ENCODE measurements at regions not wholly inside any gene's neighbourhood (a gene's known extent, or its start where the extent isn't known, plus 50 kb on each side); places are given as distances from the start of the nearest gene placed in this dataset.

DNA sequence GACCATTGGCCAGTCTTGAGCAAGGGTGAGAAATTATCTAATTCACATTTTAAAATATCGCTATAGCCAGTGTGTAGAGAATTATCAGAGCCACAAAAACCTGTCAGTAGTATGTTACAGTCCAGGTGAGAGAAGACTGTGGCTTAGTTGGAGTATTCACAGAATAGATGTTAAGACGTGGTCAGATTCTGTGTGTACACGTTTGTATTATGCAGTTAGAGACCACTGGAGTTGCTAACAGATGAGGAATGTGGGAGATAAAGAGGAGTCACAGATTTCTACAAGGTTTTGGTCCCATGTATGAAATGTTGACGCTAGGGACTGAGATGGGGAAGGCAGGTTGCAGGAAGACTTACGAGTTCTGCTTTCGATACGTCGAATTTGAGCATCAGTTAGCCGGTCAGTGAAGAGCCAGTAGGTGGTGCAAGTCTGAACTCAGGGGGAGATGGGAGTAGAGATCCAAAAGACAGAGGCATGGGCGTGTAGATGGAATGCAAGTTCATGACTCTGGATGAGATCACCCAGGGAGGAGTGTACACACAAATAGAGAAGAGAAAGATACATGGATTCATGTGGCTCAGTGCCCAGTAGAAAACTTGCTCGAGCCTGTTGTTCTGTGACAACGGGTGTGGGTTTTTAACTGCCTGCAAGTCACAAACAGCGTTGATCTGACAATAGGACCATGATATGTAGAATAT, 114.8 kb upstream of the FLRT2 start:
- no peaks in the 10 kb centered on the region for H3K79me2 ChIP-seq (ENCODE audit: insufficient read depth, low read depth)
- H3K36me3 ChIP-seq (ENCODE audit: insufficient read depth) = no peaks in the 10 kb centered on the region
- no peaks in the 10 kb centered on the region for H3K27me3 ChIP-seq (ENCODE audit: insufficient read depth, low read depth)
- H3K4me1 ChIP-seq (ENCODE audit: low read depth, poor library complexity, severe bottlenecking) = no peaks in the 10 kb centered on the region
- no peak overlapping the region for H3K4me3 ChIP-seq (IDR thresholded peaks at IDR 0.05; ENCODE audit: insufficient read depth, low read depth, low read length)
- no peak overlapping the region for H3K9ac ChIP-seq
- H4K20me1 ChIP-seq (ENCODE audit: insufficient read depth) = no peaks in the 10 kb centered on the region
- H3K27ac ChIP-seq = no peak overlapping the region
- H3K4me2 ChIP-seq = no peak overlapping the region
- TF ChIP-seq CTCF (conservative IDR thresholded peaks at IDR 0.05; ENCODE audit: low read depth, low read length) = no peak
- H2AFZ ChIP-seq (ENCODE audit: low read depth) = no peak overlapping the region

- H3K27ac ChIP-seq = no peak overlapping the region
- no peak overlapping the region for H2AFZ ChIP-seq (ENCODE audit: low read depth)
- H3K9ac ChIP-seq = no peak overlapping the region
Observed at GRCh38 chr14:85416771-85417170, 113.2 kb upstream of the FLRT2 start.

DNA sequence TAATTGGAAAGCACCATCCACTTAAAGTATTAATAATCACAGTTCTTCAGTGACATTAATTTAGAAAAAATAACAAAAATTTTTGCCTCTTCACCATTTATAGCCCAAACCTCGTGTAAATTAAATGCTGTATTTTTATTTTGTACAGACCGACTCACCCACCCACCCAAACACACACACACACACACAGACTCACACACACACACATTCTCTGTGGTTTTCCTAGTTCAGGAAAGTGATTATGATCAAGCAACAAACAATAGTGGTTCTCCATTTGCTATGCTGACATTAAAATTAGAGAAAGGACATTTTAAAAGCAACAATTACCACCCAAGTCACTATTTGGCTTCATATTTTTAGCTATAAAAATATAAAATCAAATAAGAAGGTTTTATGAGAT, 112.5 kb upstream of the FLRT2 start:
- Histone ChIP-seq H3K9ac (no peak overlapping the region), H3K4me1 (ENCODE audit: low read depth, poor library complexity, severe bottlenecking) (no peaks in the 10 kb centered on the region), H3K27me3 (ENCODE audit: insufficient read depth, low read depth) (no peaks in the 10 kb centered on the region), H4K20me1 (ENCODE audit: insufficient read depth) (no peaks in the 10 kb centered on the region), H3K79me2 (ENCODE audit: insufficient read depth, low read depth) (no peaks in the 10 kb centered on the region), H3K36me3 (ENCODE audit: insufficient read depth) (no peaks in the 10 kb centered on the region), H3K4me2 (no peak overlapping the region), H2AFZ (ENCODE audit: low read depth) (no peak overlapping the region), H3K27ac (no peak overlapping the region), H3K4me3 (IDR thresholded peaks at IDR 0.05; ENCODE audit: insufficient read depth, low read depth, low read length) (no peak overlapping the region)
- TF ChIP-seq CTCF (conservative IDR thresholded peaks at IDR 0.05; ENCODE audit: low read depth, low read length) = no peak

More at GRCh38 chr14:85416771-85417170, 113.2 kb upstream of the FLRT2 start:
- Histone ChIP-seq H3K4me2 (no peak overlapping the region), H3K27me3 (ENCODE audit: insufficient read depth, low read depth) (no peaks in the 10 kb centered on the region), H3K36me3 (ENCODE audit: insufficient read depth) (no peaks in the 10 kb centered on the region), H3K4me1 (ENCODE audit: low read depth, poor library complexity, severe bottlenecking) (no peaks in the 10 kb centered on the region), H3K4me3 (IDR thresholded peaks at IDR 0.05; ENCODE audit: insufficient read depth, low read depth, low read length) (no peak overlapping the region), H3K79me2 (ENCODE audit: insufficient read depth, low read depth) (no peaks in the 10 kb centered on the region), H4K20me1 (ENCODE audit: insufficient read depth) (no peaks in the 10 kb centered on the region)
- TF ChIP-seq CTCF (conservative IDR thresholded peaks at IDR 0.05; ENCODE audit: low read depth, low read length) = no peak

GRCh38 chr14:85418721-85419120, 111.2 kb upstream of the FLRT2 start:
- H3K4me2 ChIP-seq = no peak overlapping the region

More at GRCh38 chr14:85418721-85419120, 111.2 kb upstream of the FLRT2 start:
- no peaks in the 10 kb centered on the region for H4K20me1 ChIP-seq (ENCODE audit: insufficient read depth)
- H3K9ac ChIP-seq = no peak overlapping the region
- H3K27me3 ChIP-seq (ENCODE audit: insufficient read depth, low read depth) = no peaks in the 10 kb centered on the region
- no peaks in the 10 kb centered on the region for H3K4me1 ChIP-seq (ENCODE audit: low read depth, poor library complexity, severe bottlenecking)
- no peak overlapping the region for H3K4me3 ChIP-seq (IDR thresholded peaks at IDR 0.05; ENCODE audit: insufficient read depth, low read depth, low read length)
- H3K79me2 ChIP-seq (ENCODE audit: insufficient read depth, low read depth) = no peaks in the 10 kb centered on the region
- no peak overlapping the region for H3K27ac ChIP-seq
- no peak for TF ChIP-seq CTCF (conservative IDR thresholded peaks at IDR 0.05; ENCODE audit: low read depth, low read length)
- no peak overlapping the region for H2AFZ ChIP-seq (ENCODE audit: low read depth)
- no peaks in the 10 kb centered on the region for H3K36me3 ChIP-seq (ENCODE audit: insufficient read depth)
